ENCODE measurements at regions not wholly inside any gene's neighbourhood (a gene's known extent, or its start where the extent isn't known, plus 50 kb on each side); places are given as distances from the start of the nearest gene placed in this dataset.

- intact Hi-C loops (cut with DNase I) = loop anchor here (5.0 kb wide), 1 partner anchor 161 kb away; no protein-coding TSS in a partner anchor
- DNase-seq = no peak
- no peaks in the 10 kb centered on the region for H3K27me3 ChIP-seq
- H3K4me1 ChIP-seq = peaks cover 5 to 35% (median 9%) of the 10 kb centered on the region in 3 donors
- H3K9me3 ChIP-seq = no peaks in the 10 kb centered on the region
- no peak overlapping the region for H3K27ac ChIP-seq
- H3K4me3 ChIP-seq = no peak overlapping the region
- WGBS, 2 donors = 25 to 56% methylated on average over 4 of the region's 4 CpGs
- no peaks in the 10 kb centered on the region for H3K36me3 ChIP-seq
- TF ChIP-seq CTCF (IDR thresholded peaks at IDR 0.05) (peak in 5 of 6 experiments; percentile 28 to 46 (median 40)), POLR2A (IDR thresholded peaks at IDR 0.05) (no peak)
Observed at GRCh38 chr7:95687759-95688343, 84.5 kb upstream of the DYNC1I1 start.

GRCh38 chr7:95686109-95686508, 86.2 kb upstream of the DYNC1I1 start:
- no peak overlapping the region for H3K27ac ChIP-seq
- WGBS, 2 donors = 11 to 14% methylated on average over 4 of the region's 4 CpGs
- no peak overlapping the region for H3K4me3 ChIP-seq
- no peak for TF ChIP-seq POLR2A (IDR thresholded peaks at IDR 0.05)
- peak in 5 of 6 experiments; percentile 41 to 61 (median 60) for TF ChIP-seq CTCF (IDR thresholded peaks at IDR 0.05)
- intact Hi-C loops (cut with DNase I) = loop anchor here (5.0 kb wide), 1 partner anchor 159 kb away; no protein-coding TSS in a partner anchor
- peaks cover 5 to 25% (median 8%) of the 10 kb centered on the region in 3 donors for H3K4me1 ChIP-seq
- no peaks in the 10 kb centered on the region for H3K27me3 ChIP-seq
- no peak for DNase-seq
- no peaks in the 10 kb centered on the region for H3K36me3 ChIP-seq
- no peaks in the 10 kb centered on the region for H3K9me3 ChIP-seq

- peaks cover 0 to 9% (median 0%) of the 10 kb centered on the region in 3 donors for H3K4me1 ChIP-seq
Observed at GRCh38 chr7:95684505-95684904, 87.8 kb upstream of the DYNC1I1 start.

GRCh38 chr7:95684037-95684436, 87.7 kb upstream of the PDK4 start:
- intact Hi-C loops (cut with DNase I) = no loop called here
- WGBS, 2 donors = 12 to 17% methylated on average over 2 of the region's 2 CpGs
- Histone ChIP-seq H3K36me3 (no peaks in the 10 kb centered on the region), H3K9me3 (no peaks in the 10 kb centered on the region), H3K27ac (no peak overlapping the region), H3K4me3 (no peak overlapping the region), H3K27me3 (no peaks in the 10 kb centered on the region), H3K4me1 (peaks cover 0 to 4% (median 0%) of the 10 kb centered on the region in 3 donors)
- TF ChIP-seq CTCF (IDR thresholded peaks at IDR 0.05) (peak in 5 of 6 experiments; percentile 22 to 69 (median 60)), POLR2A (IDR thresholded peaks at IDR 0.05) (no peak)
- DNase-seq = no peak

More at GRCh38 chr7:95684505-95684904, 87.8 kb upstream of the DYNC1I1 start:
- 85% methylated on average over 2 of the region's 2 CpGs for whole genome bisulfite sequencing, 2 donors
- no peak overlapping the region for H3K27ac ChIP-seq
- H3K27me3 ChIP-seq = no peaks in the 10 kb centered on the region
- H3K9me3 ChIP-seq = no peaks in the 10 kb centered on the region
- no peak overlapping the region for H3K4me3 ChIP-seq
- intact Hi-C loops (cut with DNase I) = no loop called here
- no peak for DNase-seq
- no peaks in the 10 kb centered on the region for H3K36me3 ChIP-seq
- TF ChIP-seq CTCF (IDR thresholded peaks at IDR 0.05) (no peak), POLR2A (IDR thresholded peaks at IDR 0.05) (no peak)

GRCh38 chr7:95682913-95683312, 86.6 kb upstream of the PDK4 start:
- Histone ChIP-seq H3K27me3 (no peaks in the 10 kb centered on the region), H3K9me3 (no peaks in the 10 kb centered on the region), H3K4me3 (no peak overlapping the region), H3K4me1 (no peaks in the 10 kb centered on the region), H3K27ac (no peak overlapping the region), H3K36me3 (no peaks in the 10 kb centered on the region)
- WGBS, 2 donors = 39 to 61% methylated on average over 3 of the region's 3 CpGs
- TF ChIP-seq POLR2A (IDR thresholded peaks at IDR 0.05) (no peak), CTCF (IDR thresholded peaks at IDR 0.05) (no peak)
- no peak for DNase-seq
- intact Hi-C loops (cut with DNase I) = no loop called here
